ENCODE measurements at regions not wholly inside any gene's neighbourhood (a gene's known extent, or its start where the extent isn't known, plus 50 kb on each side); places are given as distances from the start of the nearest gene placed in this dataset.

DNA sequence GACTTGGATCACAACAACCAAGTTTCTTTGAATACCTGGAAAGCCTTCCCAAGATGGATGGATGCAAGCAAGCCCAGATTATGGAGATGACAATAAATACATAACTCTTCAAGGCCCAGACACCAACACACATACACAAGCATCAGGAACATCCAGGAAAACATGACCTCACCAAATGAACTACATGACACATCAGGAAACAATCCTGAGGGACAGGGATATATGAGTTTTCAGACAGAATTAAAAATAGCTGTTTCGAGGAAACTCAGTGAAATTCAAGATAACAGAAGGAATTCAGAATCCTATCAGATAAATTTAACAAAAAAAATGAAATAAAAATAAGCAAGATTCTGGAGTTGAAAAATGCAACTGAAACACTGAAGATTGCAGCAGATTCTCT is 659.4 kb downstream of the METTL15 start:
- TF ChIP-seq, protein P1, sequence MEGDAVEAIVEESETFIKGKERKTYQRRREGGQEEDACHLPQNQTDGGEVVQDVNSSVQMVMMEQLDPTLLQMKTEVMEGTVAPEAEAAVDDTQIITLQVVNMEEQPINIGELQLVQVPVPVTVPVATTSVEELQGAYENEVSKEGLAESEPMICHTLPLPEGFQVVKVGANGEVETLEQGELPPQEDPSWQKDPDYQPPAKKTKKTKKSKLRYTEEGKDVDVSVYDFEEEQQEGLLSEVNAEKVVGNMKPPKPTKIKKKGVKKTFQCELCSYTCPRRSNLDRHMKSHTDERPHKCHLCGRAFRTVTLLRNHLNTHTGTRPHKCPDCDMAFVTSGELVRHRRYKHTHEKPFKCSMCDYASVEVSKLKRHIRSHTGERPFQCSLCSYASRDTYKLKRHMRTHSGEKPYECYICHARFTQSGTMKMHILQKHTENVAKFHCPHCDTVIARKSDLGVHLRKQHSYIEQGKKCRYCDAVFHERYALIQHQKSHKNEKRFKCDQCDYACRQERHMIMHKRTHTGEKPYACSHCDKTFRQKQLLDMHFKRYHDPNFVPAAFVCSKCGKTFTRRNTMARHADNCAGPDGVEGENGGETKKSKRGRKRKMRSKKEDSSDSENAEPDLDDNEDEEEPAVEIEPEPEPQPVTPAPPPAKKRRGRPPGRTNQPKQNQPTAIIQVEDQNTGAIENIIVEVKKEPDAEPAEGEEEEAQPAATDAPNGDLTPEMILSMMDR (conservative IDR thresholded peaks at IDR 0.05; ENCODE audit: low read depth, low read length) = no peak
- H3K4me3 ChIP-seq (ENCODE audit: low read depth, low read length) = no peak overlapping the region
- DNase-seq (ENCODE audit: low read depth) = no peak

DNA sequence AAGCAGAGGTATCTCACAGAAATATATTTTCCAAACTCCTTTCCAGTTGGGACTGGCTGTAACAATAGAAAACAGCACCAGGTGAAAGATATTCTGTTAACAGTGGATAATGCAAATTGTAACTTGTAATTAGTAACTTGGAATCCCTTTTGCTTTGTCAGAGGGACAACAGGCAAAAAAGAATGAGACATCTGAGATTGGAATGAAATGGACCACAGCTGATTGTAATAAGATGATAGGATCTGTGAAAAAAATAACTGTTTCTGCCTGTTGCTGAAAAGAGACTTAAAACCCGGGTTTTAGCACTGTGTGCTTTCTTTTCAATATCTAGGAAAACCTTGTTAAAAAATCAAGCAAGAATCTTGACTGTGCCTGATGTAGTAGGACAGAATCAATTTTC is 655.7 kb downstream of the METTL15 start:
- TF ChIP-seq, protein P1 (conservative IDR thresholded peaks at IDR 0.05; ENCODE audit: low read depth, low read length) = no peak
- no peak for DNase-seq (ENCODE audit: low read depth)
- H3K4me3 ChIP-seq (ENCODE audit: low read depth, low read length) = no peak overlapping the region

DNA sequence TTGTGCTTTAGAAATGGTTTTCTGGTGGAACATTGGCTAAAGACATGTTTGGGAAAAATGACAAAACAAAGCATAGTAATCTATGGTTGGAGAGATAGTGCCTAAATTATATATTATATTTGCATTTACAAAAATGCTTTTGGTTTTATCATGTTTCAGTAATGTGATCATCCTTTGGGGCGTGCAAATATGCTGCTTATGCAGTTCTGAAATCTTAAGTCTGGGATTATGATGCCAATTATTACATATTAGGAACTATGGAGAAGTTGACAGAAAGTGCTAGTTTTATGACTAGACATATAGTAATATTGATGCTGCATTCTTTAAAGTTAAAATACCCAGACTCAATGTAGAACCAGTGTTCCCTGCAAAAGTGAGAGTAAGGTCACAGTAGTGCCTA is 655.0 kb downstream of the METTL15 start:
- DNase-seq (ENCODE audit: low read depth) = peak; percentile 39
- TF ChIP-seq, protein P1 (conservative IDR thresholded peaks at IDR 0.05; ENCODE audit: low read depth, low read length) = no peak

DNA sequence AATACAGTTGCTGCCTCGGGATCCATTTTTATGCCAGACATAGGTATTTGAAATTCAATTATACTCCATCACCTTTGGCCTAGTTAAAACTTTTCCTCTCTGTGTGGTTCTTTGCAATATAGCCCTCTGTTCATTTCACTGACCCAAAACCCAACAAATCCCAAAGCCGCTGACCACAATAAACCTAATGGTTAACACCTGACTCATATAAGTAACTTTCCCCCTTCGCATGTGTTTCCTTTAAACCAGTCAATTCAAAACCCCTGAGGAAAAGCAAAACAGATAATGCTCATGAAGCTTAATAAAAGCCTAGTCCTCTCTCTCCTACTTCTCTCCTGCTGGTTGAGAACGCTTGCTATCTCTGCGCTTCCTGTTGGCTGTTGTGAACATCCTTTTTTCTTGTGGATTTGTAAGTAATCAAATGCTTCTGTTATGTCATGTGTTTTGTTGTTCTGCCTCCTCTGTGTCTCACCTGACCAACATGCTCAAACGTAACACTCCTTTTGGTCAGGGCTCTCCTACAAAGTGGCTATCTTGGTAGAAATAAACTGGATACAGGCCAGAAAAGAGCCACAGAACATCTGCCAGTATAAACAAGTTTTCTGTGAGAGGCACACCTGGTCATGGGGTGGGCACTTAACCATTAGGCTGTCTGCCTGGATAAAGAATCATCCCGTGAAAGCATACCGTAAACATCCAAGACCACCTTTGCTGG is 652.6 kb downstream of the METTL15 start:
- DNase-seq (ENCODE audit: low read depth) = peak; percentile 71
- no peak overlapping the region for H3K4me3 ChIP-seq (ENCODE audit: low read depth, low read length)
- TF ChIP-seq, protein P1 (conservative IDR thresholded peaks at IDR 0.05; ENCODE audit: low read depth, low read length) = no peak

More for the DNA sequence above, 655.0 kb downstream of the METTL15 start:
- H3K4me3 ChIP-seq (ENCODE audit: low read depth, low read length) = no peak overlapping the region

DNA sequence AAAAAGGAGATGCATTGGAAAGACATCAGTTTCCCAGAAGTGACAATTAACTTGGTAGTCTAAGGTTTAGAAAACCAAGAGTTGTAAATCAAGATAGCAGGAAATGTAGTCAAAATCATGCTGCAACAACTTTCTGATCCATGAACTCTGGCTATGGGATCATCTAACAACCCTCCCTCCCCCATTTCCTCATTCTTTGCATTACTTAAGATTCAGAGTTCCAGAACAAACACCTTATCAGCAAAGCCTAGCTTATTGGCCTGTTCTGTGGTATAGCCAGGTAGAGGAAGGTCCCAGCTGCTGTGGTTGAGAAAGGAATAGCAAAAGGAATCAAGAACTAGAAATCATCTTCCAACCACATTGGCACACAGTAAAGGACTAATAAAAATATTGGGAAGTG is 651.1 kb downstream of the METTL15 start:
- peak; percentile 74 for DNase-seq (ENCODE audit: low read depth)
- TF ChIP-seq, protein P1 (conservative IDR thresholded peaks at IDR 0.05; ENCODE audit: low read depth, low read length) = no peak
- H3K4me3 ChIP-seq (ENCODE audit: low read depth, low read length) = no peak overlapping the region

GRCh38 chr11:28757725-28758515 is 649.7 kb downstream of the METTL15 start:
- TF ChIP-seq, protein P1 (conservative IDR thresholded peaks at IDR 0.05; ENCODE audit: low read depth, low read length) = no peak
- H3K4me3 ChIP-seq (ENCODE audit: low read depth, low read length) = no peak overlapping the region
- DNase-seq (ENCODE audit: low read depth) = peak; percentile 88

Data from choroid plexus epithelial cell (primary cell).